HG02623 (cell line): ENCODE measurements at regions not wholly inside any gene's neighbourhood (a gene's known extent, or its start where the extent isn't known, plus 50 kb on each side); places are given as distances from the start of the nearest gene placed in this dataset.
"Not testable (repeated sequence)": the region's sequence is repeated elsewhere in the genome, so short reads cannot be mapped to it uniquely, and the experiment has no call there.

Source experiments
- ATAC-seq: cut with Tn5 transposase; IDR thresholded peaks from one replicate; pipeline ENCODE4 v1.9.1; 2021; ENCODE audit warnings: moderate library complexity; ENCODE audit not compliant: unreplicated experiment

DNA sequence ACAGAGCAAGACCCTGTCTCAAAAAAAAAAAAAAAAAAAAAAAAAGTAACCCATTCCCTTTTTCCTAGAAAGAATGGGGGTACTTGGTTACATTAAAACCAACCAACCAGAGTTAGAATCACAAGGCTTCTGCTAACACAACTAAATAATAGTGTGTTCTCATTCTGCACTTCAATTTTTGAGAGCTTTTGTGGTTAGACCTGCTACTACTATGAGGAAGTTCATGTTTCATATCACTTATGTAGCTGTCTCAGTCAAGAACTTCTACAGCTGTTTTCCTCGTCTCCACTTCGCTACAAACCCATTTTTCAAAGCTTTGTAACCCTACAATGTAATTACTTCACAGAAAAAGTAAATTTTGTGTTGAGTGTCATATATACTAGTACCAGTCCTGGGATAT is 58.3 kb downstream of the PDHA2 start:
- ATAC-seq: no peak

DNA sequence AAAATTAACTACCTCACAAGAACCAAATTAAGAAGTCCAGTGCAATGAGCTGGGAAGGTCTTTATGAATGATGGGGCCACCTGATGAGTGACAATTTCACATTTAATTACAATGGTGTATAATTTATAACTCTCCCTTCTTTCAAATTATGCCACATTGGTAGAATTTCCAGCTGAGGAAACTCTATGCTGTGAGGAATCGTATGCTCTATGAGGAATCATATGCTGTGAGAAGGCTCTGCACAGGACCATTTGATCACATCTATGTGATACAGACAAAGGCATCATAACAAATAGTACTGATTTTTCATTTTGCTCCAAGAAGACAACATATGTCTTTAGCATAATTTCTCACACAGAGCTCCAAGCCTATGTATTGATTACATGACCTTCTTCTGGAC is 69.3 kb downstream of the PDHA2 start:
- ATAC-seq: no peak

DNA sequence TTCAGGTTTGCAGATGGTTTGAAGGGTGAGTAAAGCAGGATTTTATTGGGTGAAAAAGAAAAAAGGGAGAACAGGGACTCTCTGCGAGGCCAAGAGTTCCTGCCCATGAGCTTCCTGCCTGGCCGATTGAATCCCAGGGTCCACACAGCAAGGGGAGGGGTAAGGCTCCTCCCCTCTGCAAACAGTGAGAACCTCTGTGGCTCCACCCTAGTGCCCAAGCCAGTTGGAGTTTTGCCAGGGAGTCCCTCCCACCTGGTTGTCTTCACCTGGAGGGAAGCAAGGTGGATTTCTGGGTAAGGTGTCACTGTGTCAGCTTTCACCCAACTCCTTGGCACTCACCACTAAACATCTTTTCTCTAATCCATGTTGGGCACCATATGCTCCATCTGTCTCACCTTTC is 70.9 kb downstream of the PDHA2 start:
- ATAC-seq: no peak

DNA sequence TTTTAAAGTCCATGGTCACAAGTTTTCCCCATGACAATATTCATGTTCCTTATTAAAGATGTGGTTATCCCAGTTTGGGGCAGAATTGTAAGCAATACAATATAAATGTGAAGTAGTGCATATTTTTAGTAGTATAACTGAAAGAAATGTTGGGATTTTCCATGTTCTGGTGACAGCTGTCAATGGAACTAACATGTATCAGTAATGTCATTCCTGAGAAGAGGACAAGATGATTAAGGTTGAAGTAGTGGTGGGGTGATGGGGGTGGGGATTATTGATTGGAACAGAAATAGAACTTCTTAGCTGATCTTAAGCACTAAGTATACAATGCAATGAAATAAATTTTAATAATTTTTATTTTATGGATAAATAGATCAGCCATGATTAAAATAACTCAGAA is 81.6 kb downstream of the PDHA2 start:
- no peak for ATAC-seq

DNA sequence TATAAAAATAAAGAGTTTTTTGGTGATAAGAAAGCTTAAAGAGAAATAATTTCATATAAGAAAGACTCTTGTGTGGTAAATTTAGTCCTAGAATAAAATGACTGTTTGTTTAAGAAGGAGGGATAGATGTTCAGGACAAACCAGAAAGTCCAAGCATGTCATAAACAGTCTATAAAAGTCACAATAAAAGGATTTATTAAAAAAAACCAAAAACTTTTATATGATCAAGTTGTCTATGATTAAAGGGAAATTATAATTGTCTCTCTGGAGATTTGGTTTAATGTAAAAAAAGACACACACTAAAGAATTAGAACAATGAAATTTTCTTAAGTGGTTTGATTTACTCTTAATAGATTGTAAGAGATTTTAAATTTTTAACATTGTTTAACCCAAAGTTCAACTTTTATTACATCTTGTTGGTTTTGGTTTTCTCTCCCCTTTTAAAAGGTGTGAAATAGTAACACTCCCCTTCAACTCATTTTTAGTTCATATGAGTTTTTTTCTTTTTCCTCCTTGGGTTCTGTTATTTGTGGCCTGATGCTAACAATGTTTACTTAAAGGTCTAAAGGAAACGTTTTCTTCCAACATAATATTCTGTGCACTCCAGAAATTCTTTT is 89.7 kb downstream of the PDHA2 start:
- no peak for ATAC-seq

DNA sequence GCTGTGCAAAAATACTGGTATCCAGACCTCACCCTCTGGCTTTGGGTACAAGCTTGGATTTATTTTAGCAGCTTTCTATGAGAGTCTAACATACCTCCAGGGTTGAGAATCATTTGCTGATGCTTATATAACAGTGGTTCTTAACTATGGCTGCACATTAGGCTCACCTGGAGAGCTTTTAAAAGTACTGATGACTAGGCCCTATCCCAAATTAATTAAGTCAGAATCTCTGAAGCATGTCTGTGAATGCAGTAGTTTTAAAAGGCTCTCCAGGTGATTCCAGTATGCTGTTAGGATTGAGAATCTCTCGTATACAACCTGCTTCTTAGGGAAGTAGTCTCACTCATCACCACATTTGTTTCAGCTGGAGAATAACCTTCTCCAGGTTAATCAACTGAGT is 99.2 kb downstream of the PDHA2 start:
- no peak for ATAC-seq

DNA sequence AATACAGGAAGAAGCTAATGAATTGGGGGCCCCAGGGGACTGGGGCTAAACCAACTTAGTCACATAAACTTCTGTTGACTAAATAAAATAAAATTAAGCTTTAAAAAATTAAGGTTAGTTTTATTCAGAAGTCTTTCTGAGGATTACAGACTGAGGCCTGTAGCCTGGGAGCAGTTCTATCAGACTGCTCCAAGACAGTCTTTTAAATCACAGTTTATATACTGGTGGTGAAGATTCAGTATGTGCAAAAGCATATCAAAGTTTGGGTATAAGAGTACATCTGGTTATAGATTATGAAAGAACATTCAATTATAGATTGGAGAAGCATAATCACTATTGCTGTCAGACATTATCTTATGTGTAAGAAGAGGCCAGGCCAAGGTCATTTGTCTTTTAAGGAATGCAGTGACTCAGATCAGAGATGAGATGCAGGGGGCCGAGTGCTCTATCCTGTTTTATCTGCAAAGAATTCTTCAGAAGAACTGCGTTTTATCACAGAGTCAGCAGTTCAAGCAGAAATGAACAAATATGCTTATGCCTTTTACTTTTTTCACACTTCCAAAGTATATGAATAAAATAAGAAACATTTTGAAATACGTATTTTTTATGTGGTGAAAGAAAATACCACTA is 109.4 kb downstream of the PDHA2 start:
- no peak for ATAC-seq

DNA sequence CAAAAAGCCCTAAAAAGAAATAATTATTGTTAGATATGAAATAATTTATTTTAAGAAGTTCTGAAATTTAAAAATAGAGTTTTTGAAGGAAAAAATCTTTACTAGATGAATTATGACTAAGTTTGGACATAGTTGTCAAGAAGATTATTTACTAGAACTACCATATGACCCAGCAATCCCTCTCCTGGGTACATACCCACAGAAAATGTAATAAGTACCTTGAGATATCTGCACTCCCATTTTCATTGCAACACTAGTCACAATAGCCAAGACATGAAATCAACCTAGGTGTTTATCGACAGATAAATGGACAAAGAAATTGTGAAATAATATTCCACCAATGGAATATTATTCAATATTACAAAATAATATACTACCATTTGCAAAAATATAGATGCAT is 109.9 kb downstream of the PDHA2 start:
- no peak for ATAC-seq

DNA sequence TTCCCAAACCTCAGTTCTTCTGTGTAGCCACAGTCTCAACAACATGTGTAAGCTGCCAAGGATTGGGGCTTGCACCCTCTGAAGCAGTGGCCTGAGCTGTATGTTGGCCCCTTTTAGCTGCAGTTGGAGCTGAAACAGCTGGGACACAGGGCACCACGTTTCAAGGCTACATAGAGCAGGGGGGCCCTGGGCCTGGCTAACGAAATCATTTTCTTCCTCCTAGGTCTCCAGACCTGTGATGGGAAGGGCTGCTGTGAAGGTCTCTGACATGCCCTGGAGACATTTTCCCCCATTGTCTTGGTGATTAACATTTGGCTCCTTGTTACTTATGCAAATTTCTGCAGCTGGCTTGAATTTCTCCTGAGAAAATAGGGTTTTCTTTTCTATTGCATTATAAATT is 112.6 kb downstream of the PDHA2 start:
- not testable (repeated sequence) for ATAC-seq

DNA sequence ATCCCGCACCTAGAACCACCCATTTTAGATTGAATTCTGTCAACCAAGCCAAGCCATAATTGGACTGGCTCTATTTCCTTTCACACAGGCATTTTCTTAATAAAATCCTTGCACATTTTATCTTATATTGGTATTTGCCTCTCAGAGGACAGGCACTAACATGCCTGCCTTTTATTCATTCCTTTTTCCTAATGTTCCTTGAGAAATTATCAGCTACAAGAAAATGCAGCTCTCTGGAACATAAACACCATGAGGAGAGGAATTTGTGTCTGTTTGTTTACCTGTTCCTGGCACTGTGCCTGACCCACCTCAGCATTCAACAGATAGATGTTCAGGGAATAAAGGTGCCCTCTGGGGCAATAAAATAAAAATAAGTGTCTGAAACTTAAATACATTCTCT is 116.2 kb downstream of the PDHA2 start:
- no peak for ATAC-seq

DNA sequence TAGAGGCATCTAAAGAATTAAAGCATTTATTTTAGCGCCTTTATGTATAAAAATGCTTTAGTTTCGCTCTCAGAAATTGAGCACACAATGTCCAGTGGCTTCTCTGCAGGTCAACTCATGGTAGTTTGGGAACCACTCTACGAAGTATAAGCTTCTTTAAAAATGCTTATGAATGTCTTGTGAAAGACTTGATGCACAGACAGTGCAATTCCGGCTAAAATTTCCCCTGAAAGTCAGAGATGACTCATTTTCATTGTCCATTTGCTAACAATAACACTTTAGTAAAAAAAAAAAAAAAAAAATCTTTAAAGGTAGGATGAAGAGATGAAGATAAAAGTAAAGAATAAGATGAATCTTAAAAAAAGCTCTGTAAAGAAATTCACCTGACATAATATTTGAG is 117.2 kb downstream of the PDHA2 start:
- ATAC-seq: no peak

DNA sequence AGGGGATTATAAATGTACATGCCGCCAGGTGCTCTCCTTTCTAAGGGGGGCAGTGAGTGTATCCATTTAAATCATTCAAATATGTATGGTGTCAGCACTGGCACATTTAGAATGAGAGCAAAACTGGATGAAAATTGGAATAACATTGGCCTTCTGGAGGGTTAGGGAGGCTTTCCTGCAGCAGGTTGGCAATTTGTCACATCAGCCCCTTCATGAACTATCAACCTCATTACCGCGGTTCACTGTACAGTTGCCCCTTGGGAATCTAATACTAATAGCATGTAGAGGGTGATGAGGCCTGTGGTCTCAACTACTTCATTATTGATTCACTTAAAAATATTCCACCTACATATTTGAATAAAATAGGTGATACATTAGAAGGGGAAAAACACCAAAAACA is 117.9 kb downstream of the PDHA2 start:
- ATAC-seq: no peak

DNA sequence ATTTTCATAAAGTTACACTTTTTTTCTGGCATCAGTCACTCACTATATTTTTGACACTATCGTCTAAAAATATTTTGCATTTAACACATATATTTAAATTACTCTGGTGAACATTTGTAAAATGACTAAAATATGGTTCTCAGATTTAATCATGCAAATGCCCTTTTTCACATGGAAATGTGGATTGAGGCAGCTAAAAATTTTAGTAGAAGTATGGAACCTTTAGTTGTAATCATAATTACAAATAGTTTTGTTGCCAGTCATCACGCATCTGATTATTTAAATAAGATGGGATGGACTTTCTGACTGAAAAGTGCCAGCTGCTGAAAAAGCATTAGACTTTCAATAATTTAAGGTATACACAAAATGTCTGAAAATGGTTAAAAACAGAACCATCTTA is 119.3 kb downstream of the PDHA2 start:
- no peak for ATAC-seq

DNA sequence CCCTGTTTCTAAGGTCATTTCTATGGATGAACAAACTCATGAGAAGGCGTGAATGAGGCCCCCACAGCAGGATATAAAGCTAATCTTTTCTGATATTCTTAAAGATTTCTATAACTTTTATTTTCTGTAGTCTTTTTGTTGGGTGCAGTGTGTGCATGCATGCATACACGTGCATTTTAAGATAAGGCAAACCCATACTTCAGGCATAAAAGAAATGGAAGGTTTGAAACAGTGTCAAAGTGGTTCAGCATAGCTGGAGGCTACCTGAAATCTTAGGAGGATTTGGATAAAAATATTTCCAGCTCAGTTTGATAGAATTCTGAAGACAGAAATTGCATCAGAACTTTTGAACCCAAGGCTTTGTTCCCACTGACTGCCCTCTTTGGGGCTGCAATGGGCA is 119.7 kb downstream of the PDHA2 start:
- ATAC-seq: no peak

DNA sequence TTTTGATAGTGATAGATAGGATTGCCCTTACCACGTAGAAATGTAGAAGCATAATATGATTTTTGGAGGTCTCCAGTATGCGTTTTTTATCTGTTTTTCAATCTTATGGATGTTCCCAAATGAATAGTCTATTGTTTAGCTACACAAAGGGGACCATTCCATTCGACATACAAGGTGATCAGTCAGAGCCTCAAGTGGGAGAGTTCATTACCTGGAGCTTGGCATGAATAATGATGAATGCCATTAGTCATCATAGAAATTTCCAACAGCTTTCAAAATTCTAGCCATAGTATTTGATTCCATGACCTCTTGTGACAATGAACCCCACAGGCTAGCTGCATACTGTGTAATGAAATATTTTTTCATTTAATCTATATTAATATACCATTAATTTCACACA is 123.6 kb downstream of the PDHA2 start:
- no peak for ATAC-seq

DNA sequence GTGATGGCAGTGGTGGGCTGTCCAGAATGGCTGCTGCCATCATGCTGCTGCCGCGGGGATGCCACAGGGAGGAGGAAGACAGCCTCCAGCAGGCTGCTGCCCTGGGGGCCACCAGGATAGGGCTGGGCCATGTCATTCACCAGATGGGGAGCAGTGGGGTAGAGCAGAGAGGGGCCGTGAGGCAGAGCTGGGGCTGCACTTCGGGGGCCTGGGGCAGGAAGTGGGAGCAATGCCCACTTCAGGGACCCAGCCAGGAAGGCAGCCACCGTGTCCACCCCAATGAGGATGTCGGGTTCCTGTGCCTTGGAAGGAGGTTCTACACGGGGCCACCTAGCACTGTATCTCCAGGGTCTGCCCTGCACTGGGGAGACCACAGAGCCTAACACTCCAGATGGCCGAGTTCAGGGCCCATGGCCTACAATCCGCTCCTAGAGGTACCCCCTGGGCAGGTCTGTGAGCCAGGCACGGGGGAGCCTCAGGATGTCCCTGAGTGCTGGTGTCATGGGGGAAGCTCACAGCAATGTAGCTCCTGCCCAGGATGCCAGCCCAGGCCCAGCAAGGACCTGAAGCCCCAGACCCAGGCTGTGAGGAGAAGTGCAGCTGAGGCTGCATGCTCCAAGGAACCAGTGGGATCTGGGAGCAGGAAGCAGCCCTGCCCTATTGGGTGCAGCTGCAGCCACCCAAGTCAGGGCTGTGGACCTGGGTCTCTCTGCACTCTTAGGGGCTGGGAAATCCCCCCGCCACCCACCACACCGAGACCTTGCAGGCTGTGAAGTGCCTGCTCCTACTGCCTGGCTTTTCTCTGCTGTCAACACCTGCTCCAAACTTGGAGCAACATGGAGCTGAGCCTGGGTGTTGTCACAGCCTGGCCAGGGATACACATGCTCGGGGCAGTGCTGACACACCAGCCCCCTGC is 140.3 kb downstream of the PDHA2 start:
- no peak for ATAC-seq

DNA sequence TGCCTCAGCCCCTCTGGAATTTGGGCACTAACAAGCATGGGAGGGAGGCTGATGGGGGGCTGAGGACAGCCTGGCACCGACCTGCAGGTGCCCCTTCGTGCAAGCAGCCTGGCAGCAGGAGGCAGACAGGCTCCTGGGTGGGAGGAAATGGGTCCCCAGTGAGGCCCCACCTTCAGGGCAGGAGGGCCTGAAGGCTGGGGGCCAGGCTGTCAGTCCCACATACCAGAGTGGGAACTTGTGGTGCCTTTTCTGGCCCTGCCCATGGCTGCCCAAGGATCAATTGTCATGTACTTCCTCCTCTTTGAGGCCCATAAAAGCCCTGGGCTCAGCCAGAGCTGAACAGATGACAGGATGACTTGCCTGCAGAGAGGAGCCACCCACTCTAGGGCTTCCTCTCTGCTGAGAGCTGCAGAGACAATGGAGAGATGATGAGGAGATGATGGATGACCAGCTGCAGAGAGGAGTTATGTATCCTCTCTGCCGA is 141.0 kb downstream of the PDHA2 start:
- no peak for ATAC-seq

DNA sequence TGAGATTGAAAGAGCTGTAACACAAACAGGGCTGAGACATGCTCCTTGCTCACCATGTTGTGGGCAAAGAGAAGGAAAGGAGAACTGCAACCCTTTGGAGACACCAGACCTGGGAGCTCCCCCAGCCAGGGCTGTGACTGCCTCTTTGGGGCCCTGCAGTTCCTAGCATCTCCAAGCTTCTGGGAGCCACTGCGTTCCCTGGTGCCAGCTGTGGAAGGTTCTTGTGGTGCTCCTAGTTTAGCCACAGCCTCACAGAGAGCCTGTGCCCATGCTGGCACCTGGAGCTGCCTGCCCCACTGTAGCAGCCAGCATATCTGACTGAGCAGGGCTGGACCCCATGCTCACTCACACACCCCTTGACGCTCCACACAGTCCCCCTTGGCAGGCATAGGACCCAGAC is 141.7 kb downstream of the PDHA2 start:
- no peak for ATAC-seq

DNA sequence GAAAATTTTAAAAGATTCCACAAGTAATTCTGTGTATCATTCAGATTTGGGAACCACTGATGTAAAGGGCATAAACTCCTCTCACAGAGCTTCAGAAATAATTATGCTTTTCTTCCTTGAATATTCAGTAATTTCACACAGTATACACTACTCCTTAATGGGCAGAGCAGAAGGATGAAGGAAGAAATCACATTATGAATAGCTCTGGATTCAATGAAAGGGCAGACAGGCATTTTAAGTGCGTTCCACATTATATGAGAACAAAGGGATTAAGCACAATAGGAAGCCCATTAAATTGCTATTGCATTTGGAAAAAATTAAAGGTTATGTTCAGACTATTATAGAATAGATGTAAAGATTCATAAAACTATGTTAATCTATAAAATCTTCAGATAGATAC is 142.6 kb downstream of the PDHA2 start:
- ATAC-seq: no peak

DNA sequence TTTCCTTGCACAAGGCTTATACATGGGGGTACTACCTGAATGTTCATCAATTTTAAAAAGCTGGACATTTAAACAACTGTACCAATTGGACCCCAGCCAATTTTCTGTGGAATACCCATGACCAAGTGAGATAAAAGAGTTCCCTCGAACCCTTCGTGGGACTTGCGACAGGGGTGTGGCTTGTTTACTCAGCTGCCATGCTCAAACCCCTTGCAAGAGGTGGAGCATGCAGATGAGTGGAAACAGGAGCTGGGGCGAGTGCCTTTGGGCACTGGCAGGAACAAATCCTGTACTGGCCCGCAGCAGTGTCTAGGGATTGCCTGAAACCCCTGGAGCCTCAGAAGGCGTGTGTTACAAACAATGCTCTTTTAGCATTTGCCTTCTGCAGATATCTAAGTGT is 144.2 kb downstream of the PDHA2 start:
- ATAC-seq: no peak

DNA sequence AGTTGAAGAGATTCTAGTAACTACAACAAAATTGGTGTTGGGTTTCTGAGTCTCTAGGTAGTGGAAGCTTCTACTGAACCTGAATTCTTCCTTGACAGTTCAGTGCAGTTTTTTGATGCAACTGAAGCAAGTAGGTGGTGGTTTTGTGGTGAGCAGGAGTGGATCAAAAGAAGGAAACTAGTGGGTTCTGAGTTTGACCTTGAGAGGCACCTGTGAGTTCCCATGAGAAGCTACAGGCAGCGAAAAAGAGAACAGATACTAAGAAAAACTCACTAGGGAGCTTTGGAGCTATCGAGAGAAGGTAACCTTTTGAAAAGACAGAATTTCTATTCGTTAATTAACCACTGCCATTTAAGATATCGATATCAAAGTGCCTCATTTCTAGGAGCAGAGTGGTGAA is 145.2 kb downstream of the PDHA2 start:
- ATAC-seq: peak; percentile 50
